GM23338 (cell line): ENCODE measurements at regions not wholly inside any gene's neighbourhood (a gene's known extent, or its start where the extent isn't known, plus 50 kb on each side); places are given as distances from the start of the nearest gene placed in this dataset.

Experiments
- ATAC-seq: fragments of 200-7000 bp; cut with Tn5 transposase; 3 replicates; pipeline ENCODE4 v1.9.1; 2020
- DNase-seq: peaks from one replicate; pipeline ENCODE4 v3.0.0-alpha.2; 2015; ENCODE audit warnings: low spot score
- H2AFZ ChIP-seq: fragments of 200-600 bp; sonication (generic); 2 replicates; pipeline ENCODE4 v1.8.0; 2016; ENCODE audit warnings: antibody characterized with exemption, mild to moderate bottlenecking, moderate library complexity
- H3F3A ChIP-seq: fragments of 200-600 bp; sonication (generic); replicated peaks from 2 replicates; pipeline ENCODE4 v1.8.0; 2017; ENCODE audit warnings: antibody characterized with exemption, mixed run types, low read depth
- H3K27ac ChIP-seq: fragments of 200-600 bp; sonication (generic); 2 replicates; pipeline ENCODE4 v1.6.1; 2016; ENCODE audit warnings: low read depth
- H3K27me3 ChIP-seq: fragments of 200-600 bp; sonication (generic); 2 replicates; pipeline ENCODE4 v1.8.0; 2016; ENCODE audit warnings: mild to moderate bottlenecking, mixed run types, moderate library complexity; ENCODE audit not compliant: insufficient read depth
- H3K36me3 ChIP-seq: fragments of 200-600 bp; sonication (generic); 2 replicates; pipeline ENCODE4 v1.8.0; 2016; ENCODE audit warnings: mild to moderate bottlenecking; ENCODE audit not compliant: insufficient read depth
- H3K4me1 ChIP-seq: fragments of 200-600 bp; sonication (generic); 2 replicates; pipeline ENCODE4 v1.8.0; 2016; ENCODE audit warnings: mild to moderate bottlenecking, moderate library complexity; ENCODE audit not compliant: insufficient read depth
- H3K4me2 ChIP-seq: fragments of 200-600 bp; sonication (generic); 2 replicates; pipeline ENCODE4 v1.7.1; 2017; ENCODE audit warnings: mixed run types
- H3K4me3 ChIP-seq: fragments of 200-600 bp; sonication (generic); 2 replicates; pipeline ENCODE4 v1.6.1; 2016; ENCODE audit warnings: mixed run types
- H3K79me2 ChIP-seq: fragments of 200-600 bp; sonication (generic); replicated peaks from 2 replicates; pipeline ENCODE4 v1.8.0; 2017; ENCODE audit warnings: mild to moderate bottlenecking; ENCODE audit not compliant: insufficient read depth
- H3K9me2 ChIP-seq: fragments of 200-600 bp; sonication (generic); 2 replicates; pipeline ENCODE4 v1.8.0; 2017; ENCODE audit not compliant: insufficient read depth
- H4K20me1 ChIP-seq: fragments of 200-600 bp; sonication (generic); replicated peaks from 2 replicates; pipeline ENCODE4 v1.8.0; 2017; ENCODE audit warnings: mild to moderate bottlenecking; ENCODE audit not compliant: insufficient read depth
- H3K27ac Mint-ChIP-seq: 2 replicates; pipeline ENCODE4 v1.8.0; 2020; ENCODE audit warnings: inconsistent platforms, mild to moderate bottlenecking, moderate library complexity, mixed read lengths
- H3K27me3 Mint-ChIP-seq: 3 replicates; pipeline ENCODE4 v1.8.0; 2022; ENCODE audit warnings: low read depth, mild to moderate bottlenecking, moderate library complexity, mixed read lengths, inconsistent platforms; ENCODE audit not compliant: insufficient read depth, poor library complexity
- H3K36me3 Mint-ChIP-seq: 3 replicates; pipeline ENCODE4 v1.8.0; 2021; ENCODE audit warnings: low read depth, mild to moderate bottlenecking, inconsistent platforms, moderate library complexity, mixed read lengths
- H3K4me1 Mint-ChIP-seq: 3 replicates; pipeline ENCODE4 v1.8.0; 2020; ENCODE audit warnings: mild to moderate bottlenecking, inconsistent platforms, mixed read lengths
- H3K4me3 Mint-ChIP-seq: 3 replicates; pipeline ENCODE4 v1.8.0; 2021; ENCODE audit warnings: moderate library complexity, mild to moderate bottlenecking, inconsistent platforms, mixed read lengths
- H3K9me3 Mint-ChIP-seq: 3 replicates; pipeline ENCODE4 v1.8.0; 2020; ENCODE audit warnings: moderate library complexity, mild to moderate bottlenecking, inconsistent platforms, mixed read lengths
- CREB1 ChIP-seq: fragments of 250-450 bp; sonication (Bioruptor Pico); IDR thresholded peaks from 2 replicates; pipeline ENCODE4 v1.5.0; 2020; ENCODE audit warnings: low read depth, mild to moderate bottlenecking, moderate library complexity
- EZH2 ChIP-seq: fragments of 200-600 bp; sonication (generic); IDR thresholded peaks from one replicate; pipeline ENCODE4 v1.8.0; 2017; ENCODE audit warnings: antibody characterized with exemption, mild to moderate bottlenecking, low read depth; ENCODE audit not compliant: unreplicated experiment
- EZH2phosphoT487 ChIP-seq: fragments of 200-600 bp; sonication (generic); IDR thresholded peaks from one replicate; pipeline ENCODE4 v1.8.1; 2018; ENCODE audit warnings: antibody characterized with exemption; ENCODE audit not compliant: unreplicated experiment
- NANOG ChIP-seq: IDR thresholded peaks from 2 replicates; pipeline ENCODE4 v1.6.1; 2016; ENCODE audit warnings: antibody characterized with exemption, borderline replicate concordance
- POLR2AphosphoS5 ChIP-seq: IDR thresholded peaks from 2 replicates; pipeline ENCODE4 v1.6.1; 2016; ENCODE audit warnings: antibody characterized with exemption, low read depth
- STAT1 ChIP-seq: IDR thresholded peaks from one replicate; pipeline ENCODE4 v1.6.1; 2016; ENCODE audit warnings: antibody characterized with exemption; ENCODE audit not compliant: unreplicated experiment
- ZNF114 ChIP-seq: fragments of 250-450 bp; sonication (Bioruptor Pico); IDR thresholded peaks from 2 replicates; pipeline ENCODE4 v1.5.0; 2020; ENCODE audit warnings: mild to moderate bottlenecking, moderate library complexity
- ZNF462 ChIP-seq: fragments of 250-450 bp; sonication (Bioruptor Pico); IDR thresholded peaks from 2 replicates; pipeline ENCODE4 v1.5.0; 2020; ENCODE audit warnings: mild to moderate bottlenecking, moderate library complexity
- TF ChIP-seq, protein P1 (sequence below), 2 experiments: fragments of 200-600 bp in 1 of 2; sonication (generic) in 1 of 2; conservative IDR thresholded peaks; 2 replicates each; pipeline versions ENCODE4 v1.5.1 to v1.6.1; 2016 to 2017; ENCODE audit warnings: antibody characterized with exemption in 2 of 2, low read depth in 2 of 2, mild to moderate bottlenecking in 2 of 2, moderate library complexity in 1 of 2
- TF ChIP-seq, protein P2 (sequence below): IDR thresholded peaks from 2 replicates; pipeline ENCODE4 v1.6.1; 2016; ENCODE audit warnings: antibody characterized with exemption
- TF ChIP-seq, protein P3 (sequence below): IDR thresholded peaks from one replicate; pipeline ENCODE4 v1.6.1; 2018; ENCODE audit warnings: antibody characterized with exemption; ENCODE audit not compliant: unreplicated experiment

- TF ChIP-seq, protein P1, sequence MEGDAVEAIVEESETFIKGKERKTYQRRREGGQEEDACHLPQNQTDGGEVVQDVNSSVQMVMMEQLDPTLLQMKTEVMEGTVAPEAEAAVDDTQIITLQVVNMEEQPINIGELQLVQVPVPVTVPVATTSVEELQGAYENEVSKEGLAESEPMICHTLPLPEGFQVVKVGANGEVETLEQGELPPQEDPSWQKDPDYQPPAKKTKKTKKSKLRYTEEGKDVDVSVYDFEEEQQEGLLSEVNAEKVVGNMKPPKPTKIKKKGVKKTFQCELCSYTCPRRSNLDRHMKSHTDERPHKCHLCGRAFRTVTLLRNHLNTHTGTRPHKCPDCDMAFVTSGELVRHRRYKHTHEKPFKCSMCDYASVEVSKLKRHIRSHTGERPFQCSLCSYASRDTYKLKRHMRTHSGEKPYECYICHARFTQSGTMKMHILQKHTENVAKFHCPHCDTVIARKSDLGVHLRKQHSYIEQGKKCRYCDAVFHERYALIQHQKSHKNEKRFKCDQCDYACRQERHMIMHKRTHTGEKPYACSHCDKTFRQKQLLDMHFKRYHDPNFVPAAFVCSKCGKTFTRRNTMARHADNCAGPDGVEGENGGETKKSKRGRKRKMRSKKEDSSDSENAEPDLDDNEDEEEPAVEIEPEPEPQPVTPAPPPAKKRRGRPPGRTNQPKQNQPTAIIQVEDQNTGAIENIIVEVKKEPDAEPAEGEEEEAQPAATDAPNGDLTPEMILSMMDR (conservative IDR thresholded peaks at IDR 0.05; ENCODE audit: low read depth in 2 of 2), result no peak
- TF ChIP-seq, protein P2, sequence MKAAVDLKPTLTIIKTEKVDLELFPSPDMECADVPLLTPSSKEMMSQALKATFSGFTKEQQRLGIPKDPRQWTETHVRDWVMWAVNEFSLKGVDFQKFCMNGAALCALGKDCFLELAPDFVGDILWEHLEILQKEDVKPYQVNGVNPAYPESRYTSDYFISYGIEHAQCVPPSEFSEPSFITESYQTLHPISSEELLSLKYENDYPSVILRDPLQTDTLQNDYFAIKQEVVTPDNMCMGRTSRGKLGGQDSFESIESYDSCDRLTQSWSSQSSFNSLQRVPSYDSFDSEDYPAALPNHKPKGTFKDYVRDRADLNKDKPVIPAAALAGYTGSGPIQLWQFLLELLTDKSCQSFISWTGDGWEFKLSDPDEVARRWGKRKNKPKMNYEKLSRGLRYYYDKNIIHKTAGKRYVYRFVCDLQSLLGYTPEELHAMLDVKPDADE, result no peak
- TF ChIP-seq POLR2AphosphoS5 (no peak), STAT1 (no peak), EZH2phosphoT487 (no peak), EZH2 (no peak), NANOG (no peak)
These were observed 160.9 kb upstream of the STAC start (continued) for GRCh38 chr3:36219398-36219797.

DNA sequence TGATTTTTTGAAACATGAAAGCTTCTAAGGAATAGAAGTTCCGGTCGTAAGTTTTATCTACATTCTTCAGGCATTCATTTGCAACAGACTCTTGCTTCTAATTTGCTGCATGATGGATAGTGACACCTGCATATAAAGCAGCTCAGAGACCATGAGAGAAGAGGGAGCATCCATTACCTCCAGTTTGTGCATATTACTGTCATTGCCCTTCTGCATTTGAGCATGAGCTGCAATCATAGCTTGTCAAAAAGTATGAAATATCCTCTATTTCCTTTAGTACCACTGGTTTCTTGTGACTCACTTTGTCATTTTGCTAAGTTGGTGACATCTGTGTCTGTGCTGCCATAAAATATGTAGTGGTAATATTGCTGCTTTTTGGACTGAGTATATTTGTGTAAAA, 160.1 kb upstream of the STAC start:
- ATAC-seq (no peak), DNase-seq (no peak)
- Mint-ChIP-seq H3K27ac (no peak overlapping the region), H3K36me3 (no peaks in the 10 kb centered on the region), H3K9me3 (no peaks in the 10 kb centered on the region), H3K4me1 (no peaks in the 10 kb centered on the region), H3K4me3 (no peak overlapping the region), H3K27me3 (no peaks in the 10 kb centered on the region)
- Histone ChIP-seq H3F3A (no peaks in the 10 kb centered on the region), H3K79me2 (no peaks in the 10 kb centered on the region), H3K4me2 (no peak overlapping the region), H3K27ac (no peak overlapping the region), H3K4me3 (no peak overlapping the region), H3K9me2 (no peaks in the 10 kb centered on the region), H3K27me3 (no peaks in the 10 kb centered on the region), H2AFZ (no peak overlapping the region), H3K36me3 (no peaks in the 10 kb centered on the region), H3K4me1 (no peaks in the 10 kb centered on the region), H4K20me1 (no peaks in the 10 kb centered on the region)
- TF ChIP-seq ZNF462 (CRISPR knock-in tag) (no peak), CREB1 (no peak), POLR2AphosphoS5 (no peak), EZH2 (no peak), STAT1 (no peak), ZNF114 (CRISPR knock-in tag) (no peak)
- TF ChIP-seq, protein P3, sequence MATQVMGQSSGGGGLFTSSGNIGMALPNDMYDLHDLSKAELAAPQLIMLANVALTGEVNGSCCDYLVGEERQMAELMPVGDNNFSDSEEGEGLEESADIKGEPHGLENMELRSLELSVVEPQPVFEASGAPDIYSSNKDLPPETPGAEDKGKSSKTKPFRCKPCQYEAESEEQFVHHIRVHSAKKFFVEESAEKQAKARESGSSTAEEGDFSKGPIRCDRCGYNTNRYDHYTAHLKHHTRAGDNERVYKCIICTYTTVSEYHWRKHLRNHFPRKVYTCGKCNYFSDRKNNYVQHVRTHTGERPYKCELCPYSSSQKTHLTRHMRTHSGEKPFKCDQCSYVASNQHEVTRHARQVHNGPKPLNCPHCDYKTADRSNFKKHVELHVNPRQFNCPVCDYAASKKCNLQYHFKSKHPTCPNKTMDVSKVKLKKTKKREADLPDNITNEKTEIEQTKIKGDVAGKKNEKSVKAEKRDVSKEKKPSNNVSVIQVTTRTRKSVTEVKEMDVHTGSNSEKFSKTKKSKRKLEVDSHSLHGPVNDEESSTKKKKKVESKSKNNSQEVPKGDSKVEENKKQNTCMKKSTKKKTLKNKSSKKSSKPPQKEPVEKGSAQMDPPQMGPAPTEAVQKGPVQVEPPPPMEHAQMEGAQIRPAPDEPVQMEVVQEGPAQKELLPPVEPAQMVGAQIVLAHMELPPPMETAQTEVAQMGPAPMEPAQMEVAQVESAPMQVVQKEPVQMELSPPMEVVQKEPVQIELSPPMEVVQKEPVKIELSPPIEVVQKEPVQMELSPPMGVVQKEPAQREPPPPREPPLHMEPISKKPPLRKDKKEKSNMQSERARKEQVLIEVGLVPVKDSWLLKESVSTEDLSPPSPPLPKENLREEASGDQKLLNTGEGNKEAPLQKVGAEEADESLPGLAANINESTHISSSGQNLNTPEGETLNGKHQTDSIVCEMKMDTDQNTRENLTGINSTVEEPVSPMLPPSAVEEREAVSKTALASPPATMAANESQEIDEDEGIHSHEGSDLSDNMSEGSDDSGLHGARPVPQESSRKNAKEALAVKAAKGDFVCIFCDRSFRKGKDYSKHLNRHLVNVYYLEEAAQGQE, result no peak
